SH-SY5Y (cell line): ENCODE measurements at regions not wholly inside any gene's neighbourhood (a gene's known extent, or its start where the extent isn't known, plus 50 kb on each side); places are given as distances from the start of the nearest gene placed in this dataset.

Experiments used
- GATA2 ChIP-seq: IDR thresholded peaks from 2 replicates; pipeline ENCODE4 v1.6.1; 2011; ENCODE audit warnings: mild to moderate bottlenecking, low read depth, low read length
- GATA3 ChIP-seq: IDR thresholded peaks from 2 replicates; pipeline ENCODE4 v1.6.1; 2011; ENCODE audit warnings: low read depth, mild to moderate bottlenecking, low read length, moderate library complexity

DNA sequence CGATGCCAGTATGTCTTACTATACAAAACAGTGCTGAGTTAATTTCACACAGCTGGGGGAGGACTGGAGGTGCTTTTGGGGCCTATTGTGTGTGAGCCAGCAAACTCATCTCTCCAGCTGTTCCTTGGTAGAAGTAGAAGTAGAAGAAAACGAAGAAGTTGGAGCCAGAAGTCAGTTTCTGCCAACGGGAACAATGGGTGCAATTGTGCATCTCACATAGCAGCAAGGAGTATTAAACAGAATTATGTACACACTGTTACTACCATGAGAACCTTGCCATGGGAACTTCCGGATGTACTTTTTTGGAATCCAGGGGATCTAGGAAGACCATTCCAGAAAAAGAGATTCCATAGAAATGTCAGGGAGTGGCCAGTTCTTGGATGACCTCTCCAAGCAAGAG lies 88.6 kb downstream of the VCPKMT start:
- no peak for TF ChIP-seq GATA2
- no peak for TF ChIP-seq GATA3
